ENCODE measurements at regions not wholly inside any gene's neighbourhood (a gene's known extent, or its start where the extent isn't known, plus 50 kb on each side); places are given as distances from the start of the nearest gene placed in this dataset.

GRCh38 chr3:189455641-189456417, 175.4 kb upstream of the TP63 start:
- DNase-seq (ENCODE audit: low read depth in 2 of 2), result no peak

- no peak for DNase-seq (ENCODE audit: low read depth in 2 of 2)
Measured at GRCh38 chr3:189457201-189457607, 174.0 kb upstream of the TP63 start.

DNA sequence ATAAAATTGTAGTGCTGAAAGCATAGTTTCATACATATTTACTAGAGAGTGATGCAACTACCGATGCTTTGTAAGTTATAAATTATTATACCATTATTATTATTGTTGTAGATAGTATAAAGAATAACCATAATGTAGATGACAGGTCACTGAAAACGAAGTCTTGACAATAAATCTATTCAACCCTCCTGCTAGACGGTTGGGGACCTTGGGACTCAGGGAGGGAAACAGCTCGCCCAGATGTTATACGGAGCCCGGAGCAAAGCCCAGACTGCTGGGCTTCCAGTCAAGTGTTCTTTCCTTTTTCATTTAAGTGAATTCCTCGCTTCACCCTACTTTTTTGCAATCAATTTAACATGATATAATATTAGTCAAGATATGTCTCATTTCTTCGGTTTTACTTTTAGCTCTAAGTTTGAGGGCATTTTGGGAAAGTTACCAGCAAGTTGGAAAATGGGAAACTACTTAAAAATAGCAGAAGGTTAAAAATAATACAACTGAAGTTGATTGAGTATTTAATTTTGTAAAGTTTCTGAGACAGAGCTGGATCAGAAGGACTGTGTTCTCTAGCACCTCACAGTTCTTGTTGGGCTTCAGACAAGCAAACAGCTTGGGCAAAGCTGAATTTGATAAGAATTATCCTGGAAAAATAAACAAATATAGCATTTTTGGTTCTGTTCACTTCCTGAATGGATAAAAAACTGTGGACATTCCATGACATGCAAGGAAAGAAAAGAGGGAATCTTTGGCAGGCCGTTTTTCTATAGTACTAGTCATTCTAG, 173.4 kb upstream of the TP63 start:
- no peak for DNase-seq (ENCODE audit: low read depth in 2 of 2)

GRCh38 chr3:189458528-189458927, 172.7 kb upstream of the TP63 start:
- no peak for DNase-seq (ENCODE audit: low read depth in 2 of 2)

GRCh38 chr3:189459231-189459630, 172.0 kb upstream of the TP63 start:
- no peak for DNase-seq (ENCODE audit: low read depth in 2 of 2)

- no peak for DNase-seq (ENCODE audit: low read depth in 2 of 2)
Measured at GRCh38 chr3:189460511-189460910, 170.7 kb upstream of the TP63 start.

DNA sequence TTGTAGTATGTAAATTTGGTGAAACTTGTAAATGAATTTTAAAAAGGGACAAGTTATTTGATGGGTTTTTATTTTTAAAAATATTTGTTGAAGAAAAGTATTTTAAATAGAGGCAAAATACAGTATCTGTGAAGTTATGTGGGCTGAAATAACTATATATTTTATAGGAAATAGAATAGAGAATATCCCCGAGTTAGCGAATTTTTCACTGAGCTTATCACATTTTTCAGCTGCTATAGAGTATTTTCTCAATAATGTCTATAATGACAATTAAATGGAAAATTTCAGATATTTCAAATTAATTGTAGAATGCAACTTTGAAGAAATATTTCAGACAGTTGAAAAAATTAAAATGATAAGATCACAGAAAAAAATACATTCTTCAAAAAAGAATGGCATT, 166.4 kb upstream of the TP63 start:
- DNase-seq (ENCODE audit: low read depth in 2 of 2), result no peak

DNA sequence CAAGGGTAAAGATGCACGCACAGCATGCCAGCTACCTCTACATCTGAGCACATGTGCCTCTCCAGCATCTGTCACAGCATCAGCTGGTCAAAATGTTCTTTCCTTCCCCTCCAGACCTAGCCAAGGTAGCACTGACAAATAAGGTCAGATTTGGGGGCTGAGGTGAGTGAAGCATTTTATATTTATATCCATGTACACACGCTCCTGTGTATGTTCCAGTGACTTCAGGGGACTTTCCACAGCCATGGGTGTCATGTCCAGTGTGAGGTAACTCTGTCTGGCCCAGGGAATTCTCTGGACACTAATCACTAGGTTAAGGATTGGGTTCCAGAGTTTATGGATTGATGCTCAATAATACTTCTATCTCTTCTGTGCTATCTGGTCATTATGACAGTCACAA, 165.2 kb upstream of the TP63 start:
- DNase-seq (ENCODE audit: low read depth in 2 of 2), result no peak

DNA sequence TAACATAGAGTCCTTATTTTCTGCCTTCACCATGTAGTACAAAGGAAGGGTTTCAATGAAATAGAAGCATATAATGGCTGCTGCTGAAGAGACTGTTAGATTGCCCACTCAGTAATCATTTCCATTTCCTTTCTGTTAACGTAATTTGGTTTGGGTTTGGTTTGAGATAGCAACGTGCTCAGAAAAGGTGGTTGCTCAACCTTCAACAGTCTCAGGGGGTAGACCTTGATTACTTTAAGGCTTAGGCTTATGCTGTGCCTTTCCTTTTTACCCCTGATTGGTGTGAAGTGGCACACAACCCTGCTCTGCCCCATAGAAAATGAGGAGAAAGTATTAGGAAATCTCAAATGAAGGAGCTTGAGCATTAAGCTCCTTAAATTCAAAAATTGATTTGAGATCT, 163.7 kb upstream of the TP63 start:
- no peak for DNase-seq (ENCODE audit: low read depth in 2 of 2)

DNA sequence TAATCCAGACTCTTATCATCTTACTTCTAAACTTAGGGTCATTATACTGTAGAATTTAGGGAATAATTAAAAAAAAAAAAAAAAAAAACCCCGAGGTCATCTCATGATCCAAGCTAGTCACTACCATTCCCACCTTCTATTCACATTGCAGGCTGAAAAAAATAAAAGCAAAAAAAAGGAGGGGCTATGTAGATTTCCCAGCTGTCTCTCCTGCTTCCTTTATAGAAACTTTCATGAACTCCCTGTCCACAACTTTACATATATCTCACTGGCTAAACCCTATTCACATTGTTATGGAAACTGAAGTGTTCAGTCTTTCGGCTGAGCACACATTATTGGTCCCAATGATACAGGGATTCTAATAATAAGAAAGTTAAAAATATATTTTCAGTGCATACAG, 156.2 kb upstream of the TP63 start:
- DNase-seq (ENCODE audit: low read depth in 2 of 2), result no peak

GRCh38 chr3:189477614-189478013, 153.6 kb upstream of the TP63 start:
- no peak for DNase-seq (ENCODE audit: low read depth in 2 of 2)

- DNase-seq (ENCODE audit: low read depth in 2 of 2), result no peak
Measured at GRCh38 chr3:189486556-189486955, 144.6 kb upstream of the TP63 start.

DNA sequence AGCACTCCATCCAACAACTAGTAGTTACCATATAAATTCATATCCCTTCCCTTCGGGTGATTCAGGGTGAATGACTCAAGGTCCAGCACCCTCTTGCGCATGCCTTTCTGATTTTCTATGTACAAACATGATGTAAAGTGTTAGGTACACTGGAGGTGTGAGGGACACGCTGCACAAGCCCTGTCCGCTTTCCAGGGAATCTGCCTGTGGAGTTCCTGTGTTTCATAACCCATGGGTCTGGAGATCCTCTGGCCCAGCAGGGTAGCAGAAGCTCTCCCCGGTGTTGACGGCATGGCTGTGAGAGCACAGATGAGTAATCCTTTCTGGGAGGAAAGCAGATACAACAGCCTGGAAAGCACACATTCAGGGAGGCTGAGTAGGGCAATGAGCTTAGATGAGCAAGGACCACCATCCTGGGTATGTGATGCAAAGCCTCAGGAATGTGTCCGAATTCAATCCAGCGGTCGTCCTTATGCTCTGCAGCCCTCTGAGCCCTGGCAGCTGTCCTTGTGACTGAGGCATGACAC, 142.9 kb upstream of the TP63 start:
- DNase-seq (ENCODE audit: low read depth in 2 of 2), result no peak

DNA sequence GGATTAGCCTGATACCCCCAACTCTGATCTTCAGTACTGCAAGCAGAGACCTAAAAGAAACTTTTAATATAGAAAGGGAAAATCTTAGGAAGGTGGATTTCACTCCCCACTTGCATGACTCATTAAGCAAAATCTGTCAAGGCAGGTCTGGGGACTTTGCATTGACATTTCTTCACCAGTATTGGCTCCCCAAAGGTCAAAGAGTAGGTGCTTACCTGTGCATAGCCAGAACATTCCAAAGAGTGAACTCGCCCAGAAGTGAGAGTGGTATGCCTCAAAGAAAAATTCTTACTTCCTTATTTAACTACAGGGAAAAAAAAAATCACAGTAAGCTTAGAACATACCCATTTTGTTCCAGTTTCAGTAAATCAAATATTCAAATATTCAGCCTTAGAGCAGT, 140.9 kb upstream of the TP63 start:
- DNase-seq (ENCODE audit: low read depth in 2 of 2), result no peak

- no peak for DNase-seq (ENCODE audit: low read depth in 2 of 2)
Measured at GRCh38 chr3:189490749-189491148, 140.4 kb upstream of the TP63 start.

GRCh38 chr3:189491831-189492230, 139.4 kb upstream of the TP63 start:
- no peak for DNase-seq (ENCODE audit: low read depth in 2 of 2)

DNA sequence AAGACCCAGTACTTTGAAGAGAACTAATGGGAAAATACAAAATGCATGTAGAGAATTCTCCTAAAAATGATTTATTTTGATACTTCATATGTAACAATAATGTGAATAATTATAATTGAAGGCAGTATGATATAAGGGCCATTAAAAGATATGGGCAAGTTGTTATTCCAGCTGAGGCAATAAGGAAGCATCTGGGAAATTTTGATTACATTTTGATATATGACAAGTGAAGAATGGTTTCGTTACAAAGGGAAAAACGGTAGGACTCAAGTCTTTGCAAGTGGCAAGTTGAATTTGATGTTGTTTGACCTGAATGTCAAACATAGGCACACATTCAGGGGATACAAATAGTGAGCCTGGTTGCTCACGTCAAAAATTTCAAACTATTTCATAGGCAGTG, 137.9 kb upstream of the TP63 start:
- DNase-seq (ENCODE audit: low read depth in 2 of 2), result no peak

GRCh38 chr3:189494632-189495031, 136.6 kb upstream of the TP63 start:
- DNase-seq (ENCODE audit: low read depth in 2 of 2), result no peak

GRCh38 chr3:189496375-189497138, 134.6 kb upstream of the TP63 start:
- DNase-seq (ENCODE audit: low read depth in 2 of 2), result no peak

- DNase-seq (ENCODE audit: low read depth in 2 of 2), result no peak
Measured at GRCh38 chr3:189498995-189499704, 132.0 kb upstream of the TP63 start.

GRCh38 chr3:189500299-189500698, 130.9 kb upstream of the TP63 start:
- no peak for DNase-seq (ENCODE audit: low read depth in 2 of 2)

Measured in stimulated activated CD8-positive, alpha-beta memory T cell treated with anti-CD3 and anti-CD28 coated beads, Interleukin-2, amount 100 ng/mL, for 48 hours (primary cell).